Fibroblast of mammary gland (primary cell): ENCODE measurements at regions not wholly inside any gene's neighbourhood (a gene's known extent, or its start where the extent isn't known, plus 50 kb on each side); places are given as distances from the start of the nearest gene placed in this dataset.

Experiments
- DNase-seq: peaks from one replicate; pipeline ENCODE4 v3.0.0-alpha.2; 2010; ENCODE audit warnings: low read depth
- H3K4me3 ChIP-seq: 2 replicates; pipeline ENCODE4 v1.5.1; 2011; ENCODE audit warnings: low read depth, mild to moderate bottlenecking, low read length, moderate library complexity; ENCODE audit not compliant: control insufficient read depth
- TF ChIP-seq, protein P1 (sequence below): conservative IDR thresholded peaks from 2 replicates; pipeline ENCODE4 v1.5.1; 2011; ENCODE audit warnings: low read depth, low read length, inconsistent platforms; ENCODE audit not compliant: control insufficient read depth, insufficient read depth

DNA sequence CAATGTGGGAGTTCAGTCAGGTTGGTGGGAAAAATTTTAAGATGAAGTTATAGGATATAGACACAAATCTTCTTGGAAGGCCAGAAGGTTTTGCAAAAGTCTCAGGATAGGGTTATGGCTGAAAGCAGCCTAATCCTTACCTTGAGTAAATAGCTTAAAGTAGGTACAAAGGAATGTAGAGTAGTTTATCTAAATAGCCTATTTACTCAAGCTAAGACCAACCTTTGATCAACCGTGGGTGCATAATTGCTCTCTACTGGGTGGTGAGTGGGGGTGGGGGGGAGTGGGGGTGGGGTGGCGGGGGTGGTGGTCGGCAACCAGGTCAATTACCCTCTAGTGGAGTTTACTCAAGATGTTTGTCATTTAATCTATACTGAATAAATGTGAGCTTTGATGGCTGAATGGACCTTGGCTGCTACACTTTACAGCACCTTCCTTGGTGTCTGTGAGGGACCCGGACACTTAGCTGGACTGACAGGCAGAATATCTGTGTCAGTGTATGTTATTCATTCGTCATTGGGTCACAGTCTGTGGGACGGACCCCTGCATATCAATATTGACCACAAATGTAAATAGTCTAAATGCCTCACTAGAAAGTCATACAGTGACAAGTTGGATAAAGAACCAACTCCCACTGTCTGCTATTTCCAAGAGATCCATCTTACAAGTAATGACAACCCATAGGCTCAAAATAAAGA is 545.7 kb upstream of the PABPC4L start:
- no peak overlapping the region for H3K4me3 ChIP-seq
- DNase-seq, result no peak
- TF ChIP-seq, protein P1, sequence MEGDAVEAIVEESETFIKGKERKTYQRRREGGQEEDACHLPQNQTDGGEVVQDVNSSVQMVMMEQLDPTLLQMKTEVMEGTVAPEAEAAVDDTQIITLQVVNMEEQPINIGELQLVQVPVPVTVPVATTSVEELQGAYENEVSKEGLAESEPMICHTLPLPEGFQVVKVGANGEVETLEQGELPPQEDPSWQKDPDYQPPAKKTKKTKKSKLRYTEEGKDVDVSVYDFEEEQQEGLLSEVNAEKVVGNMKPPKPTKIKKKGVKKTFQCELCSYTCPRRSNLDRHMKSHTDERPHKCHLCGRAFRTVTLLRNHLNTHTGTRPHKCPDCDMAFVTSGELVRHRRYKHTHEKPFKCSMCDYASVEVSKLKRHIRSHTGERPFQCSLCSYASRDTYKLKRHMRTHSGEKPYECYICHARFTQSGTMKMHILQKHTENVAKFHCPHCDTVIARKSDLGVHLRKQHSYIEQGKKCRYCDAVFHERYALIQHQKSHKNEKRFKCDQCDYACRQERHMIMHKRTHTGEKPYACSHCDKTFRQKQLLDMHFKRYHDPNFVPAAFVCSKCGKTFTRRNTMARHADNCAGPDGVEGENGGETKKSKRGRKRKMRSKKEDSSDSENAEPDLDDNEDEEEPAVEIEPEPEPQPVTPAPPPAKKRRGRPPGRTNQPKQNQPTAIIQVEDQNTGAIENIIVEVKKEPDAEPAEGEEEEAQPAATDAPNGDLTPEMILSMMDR, result no peak

DNA sequence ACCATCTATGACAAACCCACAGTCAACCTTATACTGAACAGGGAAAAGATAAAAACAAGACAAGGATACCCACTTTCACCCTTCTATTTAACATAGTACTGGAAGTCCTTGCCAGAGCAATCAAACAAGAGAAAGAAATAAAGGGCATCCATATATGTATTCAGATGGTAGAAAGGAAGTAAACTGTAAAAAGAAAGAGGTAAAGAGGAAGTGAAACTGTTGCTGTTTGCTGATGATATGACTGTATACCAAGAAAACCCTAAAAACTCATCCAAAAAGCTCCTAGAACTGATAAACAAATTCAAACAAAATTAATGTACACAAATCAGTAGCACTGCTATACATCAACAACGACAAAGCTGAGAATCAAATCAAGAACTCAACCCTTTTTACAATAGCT is 538.7 kb upstream of the PABPC4L start:
- no peak overlapping the region for H3K4me3 ChIP-seq
- TF ChIP-seq, protein P1, result no peak
- no peak for DNase-seq

DNA sequence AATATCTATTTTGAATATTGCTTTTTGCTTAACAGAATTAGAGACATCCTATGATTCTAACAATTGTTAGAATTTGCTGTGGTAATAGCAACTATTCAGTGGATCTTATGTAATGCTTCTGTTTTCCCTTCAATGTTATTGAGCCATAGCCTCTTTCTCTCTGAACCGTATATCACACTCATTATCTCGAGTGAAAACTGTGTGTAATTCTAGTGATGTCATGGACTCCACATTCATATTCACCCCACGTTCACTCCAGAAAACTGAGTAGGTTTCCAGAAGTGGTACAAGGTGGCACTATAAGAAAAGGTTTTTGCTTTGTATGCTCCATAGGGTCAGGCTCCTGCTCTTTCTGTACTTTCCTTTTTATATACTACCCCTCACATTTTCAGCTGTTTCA is 534.3 kb upstream of the PABPC4L start:
- no peak for DNase-seq
- H3K4me3 ChIP-seq, result no peak overlapping the region
- TF ChIP-seq, protein P1, result no peak

DNA sequence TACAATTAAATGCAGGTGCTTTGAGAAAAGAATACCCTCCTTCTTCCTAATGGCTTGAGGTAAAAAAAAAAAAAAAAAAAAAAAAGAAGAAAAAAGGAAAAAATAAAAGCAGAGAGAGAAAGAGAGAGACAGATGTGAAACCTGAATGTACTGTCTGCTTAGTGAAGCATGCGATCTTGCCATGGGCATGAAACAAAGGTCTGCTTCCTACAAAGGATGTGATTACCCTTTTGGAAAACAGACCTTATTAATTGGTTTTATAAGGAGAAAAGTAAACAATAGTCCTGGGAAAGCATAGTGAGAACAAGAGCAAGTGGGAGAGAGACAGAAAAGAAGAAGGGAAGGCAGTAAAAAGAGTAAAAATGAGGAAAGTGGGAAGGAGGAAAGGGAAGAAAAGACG is 526.1 kb upstream of the PABPC4L start:
- no peak for DNase-seq
- no peak overlapping the region for H3K4me3 ChIP-seq
- TF ChIP-seq, protein P1, result no peak

DNA sequence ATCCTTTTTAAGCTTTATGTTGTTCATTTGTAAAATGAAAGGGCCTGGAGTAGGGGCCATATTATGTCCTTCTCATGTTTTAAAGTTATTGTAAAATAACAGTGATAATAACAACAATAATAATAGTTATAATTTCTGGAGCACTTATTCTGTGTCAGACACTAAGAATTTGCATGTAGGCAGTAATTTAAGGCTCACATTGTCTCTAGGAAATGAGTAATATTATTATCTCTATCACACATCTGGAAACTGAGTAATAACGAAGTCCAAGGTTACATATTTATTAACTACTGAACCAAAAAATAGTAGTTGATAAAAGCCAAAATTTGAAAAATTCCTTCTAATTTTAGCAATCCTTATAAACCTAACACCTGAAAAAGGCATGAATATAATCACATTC is 520.7 kb upstream of the PABPC4L start:
- TF ChIP-seq, protein P1, result no peak
- no peak overlapping the region for H3K4me3 ChIP-seq
- DNase-seq, result no peak

DNA sequence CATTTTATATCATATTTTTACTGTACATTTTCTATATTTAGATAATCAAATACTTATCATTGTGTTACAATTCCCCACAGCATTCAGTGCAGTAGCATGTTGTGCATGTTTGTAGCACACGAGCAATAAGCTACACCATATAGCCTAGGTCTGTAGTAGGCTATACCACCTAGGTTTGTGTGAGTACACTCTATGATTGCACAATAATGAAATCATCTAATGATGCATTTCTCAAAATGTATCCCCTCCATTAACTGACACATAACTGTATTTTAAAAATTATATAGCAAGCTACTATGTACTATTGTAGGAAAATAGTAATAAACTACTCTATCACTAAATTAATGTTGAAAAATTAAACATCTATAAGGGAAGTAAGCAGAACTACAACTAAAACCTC is 518.4 kb upstream of the PABPC4L start:
- TF ChIP-seq, protein P1, result no peak
- H3K4me3 ChIP-seq, result no peak overlapping the region
- no peak for DNase-seq

DNA sequence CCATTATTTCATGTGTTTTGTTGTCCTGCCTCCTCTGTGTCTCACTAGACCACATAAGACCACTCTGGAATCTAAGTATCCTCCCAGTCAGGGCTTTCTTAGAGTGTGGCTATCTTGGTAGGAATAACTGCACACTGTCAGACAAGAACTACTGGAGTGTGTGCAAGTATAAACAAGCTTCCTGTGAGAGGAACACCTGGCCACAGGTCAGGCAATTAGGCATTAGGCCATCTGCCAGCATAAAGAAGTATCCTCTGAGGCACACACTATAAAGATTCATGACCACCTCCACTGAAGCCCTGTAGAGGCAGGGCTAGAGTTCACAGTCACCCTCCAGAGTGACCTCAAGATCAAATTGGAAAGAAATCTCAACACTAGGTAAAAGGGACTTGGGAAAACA is 507.0 kb upstream of the PABPC4L start:
- no peak for DNase-seq
- TF ChIP-seq, protein P1, result no peak
- no peak overlapping the region for H3K4me3 ChIP-seq
